ENCODE measurements at regions not wholly inside any gene's neighbourhood (a gene's known extent, or its start where the extent isn't known, plus 50 kb on each side); places are given as distances from the start of the nearest gene placed in this dataset.

DNA sequence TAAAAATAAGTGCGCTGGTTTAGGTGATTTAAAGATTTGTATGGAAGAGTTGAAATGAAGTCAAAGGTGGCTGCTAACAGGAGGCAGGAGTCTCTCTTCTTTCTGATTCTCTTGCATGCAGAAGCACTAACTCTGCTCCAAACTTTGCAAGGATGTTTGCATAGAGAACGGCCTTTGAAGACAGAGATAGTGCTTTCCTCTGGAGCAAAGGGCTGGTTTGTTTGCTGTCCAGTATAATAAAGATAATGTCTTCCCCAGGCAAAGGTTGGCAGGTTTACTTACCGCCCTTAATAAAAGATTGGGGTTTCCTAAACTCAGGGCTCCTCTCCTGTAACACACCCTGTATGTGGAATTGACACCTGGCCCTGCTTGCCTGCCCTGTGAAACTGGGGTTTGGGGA, 210.6 kb upstream of the RREB1 start:
- ATAC-seq = no peak
- intact Hi-C loops (cut with micrococcal nuclease) = no loop called here
- Mint-ChIP-seq H3K9me3 (no peaks in the 10 kb centered on the region), H3K36me3 (ENCODE audit: low read depth) (no peaks in the 10 kb centered on the region), H3K4me1 (ENCODE audit: low read depth) (no peaks in the 10 kb centered on the region), H3K27ac (no peak overlapping the region), H3K4me3 (no peak overlapping the region), H3K27me3 (no peaks in the 10 kb centered on the region)
- ChIA-PET POLR2A (no interaction called here), CTCF (interaction anchor here (1.2 kb wide), 1 partner anchor 86 kb away, joined by 3 read pairs; no protein-coding TSS in a partner anchor)
- no peak for TF ChIP-seq CTCF (IDR thresholded peaks at IDR 0.05)
- no peak for DNase-seq

DNA sequence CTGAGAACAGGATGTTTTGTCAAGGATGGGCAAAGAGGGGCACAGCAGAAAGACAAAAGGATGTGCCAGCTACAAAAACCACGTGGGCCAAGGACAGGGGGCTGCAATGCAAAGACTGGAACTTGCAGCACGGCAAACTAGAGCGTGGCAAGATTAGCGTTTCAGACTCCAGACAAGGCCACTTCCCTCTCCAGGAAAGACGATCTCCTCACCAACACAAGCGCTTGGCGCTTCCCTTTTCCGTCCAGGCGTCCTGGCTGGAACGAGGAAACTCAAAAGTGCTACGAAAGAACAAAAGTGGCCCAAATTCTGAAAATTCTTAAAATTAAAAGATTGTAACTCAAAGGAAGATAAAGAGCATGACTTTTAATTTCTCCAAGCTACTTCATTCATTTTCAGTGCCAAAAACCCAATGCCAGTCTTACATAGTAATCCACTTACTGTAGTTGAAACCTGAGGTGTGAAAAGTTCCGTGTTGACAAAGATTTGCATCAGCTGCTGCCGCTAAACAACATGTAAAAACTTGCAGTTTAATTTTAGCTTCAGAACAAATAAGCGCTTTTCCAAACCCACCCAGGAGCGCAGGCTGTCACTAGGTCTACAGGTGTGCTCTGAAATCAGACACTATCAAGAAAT, 207.1 kb upstream of the RREB1 start:
- no peak for DNase-seq
- Mint-ChIP-seq H3K4me1 (ENCODE audit: low read depth) (no peaks in the 10 kb centered on the region), H3K4me3 (no peak overlapping the region), H3K36me3 (ENCODE audit: low read depth) (no peaks in the 10 kb centered on the region), H3K27ac (no peak overlapping the region), H3K9me3 (no peaks in the 10 kb centered on the region), H3K27me3 (peaks cover 3% of the 10 kb centered on the region)
- ATAC-seq = no peak
- intact Hi-C loops (cut with micrococcal nuclease) = no loop called here
- CTCF ChIA-PET = no interaction called here
- no peak for TF ChIP-seq CTCF (IDR thresholded peaks at IDR 0.05)
- POLR2A ChIA-PET = no interaction called here

GRCh38 chr6:6901205-6901719, 206.5 kb upstream of the RREB1 start:
- POLR2A ChIA-PET = no interaction called here
- Mint-ChIP-seq H3K27me3 (peaks cover 4% of the 10 kb centered on the region), H3K4me3 (no peak overlapping the region), H3K4me1 (ENCODE audit: low read depth) (no peaks in the 10 kb centered on the region), H3K9me3 (no peaks in the 10 kb centered on the region), H3K27ac (no peak overlapping the region), H3K36me3 (ENCODE audit: low read depth) (no peaks in the 10 kb centered on the region)
- CTCF ChIA-PET = no interaction called here
- TF ChIP-seq CTCF (IDR thresholded peaks at IDR 0.05) = no peak
- DNase-seq (no peak), ATAC-seq (peak; percentile 27)
- intact Hi-C loops (cut with micrococcal nuclease) = no loop called here

DNA sequence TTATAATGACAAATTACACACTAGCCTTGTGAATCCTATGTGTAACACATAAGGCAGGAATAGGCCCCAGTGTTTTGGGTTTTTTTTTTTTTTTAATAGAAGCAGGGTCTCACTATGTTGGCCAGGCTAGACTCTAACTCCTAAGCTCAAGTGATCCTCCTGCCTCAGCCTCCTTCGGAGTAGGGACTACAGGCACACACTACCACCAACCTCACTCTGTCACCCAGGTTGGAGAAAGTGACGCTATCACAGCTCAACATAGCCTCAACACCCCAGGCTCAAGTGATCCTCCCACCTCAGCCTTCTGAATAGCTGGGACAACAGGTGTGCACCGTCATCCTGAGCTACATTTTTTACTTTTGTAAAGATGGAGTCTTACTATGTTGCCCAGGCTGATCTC, 205.8 kb upstream of the RREB1 start:
- POLR2A ChIA-PET = no interaction called here
- no peak for TF ChIP-seq CTCF (IDR thresholded peaks at IDR 0.05)
- intact Hi-C loops (cut with micrococcal nuclease) = no loop called here
- ATAC-seq (no peak), DNase-seq (no peak)
- Mint-ChIP-seq H3K36me3 (ENCODE audit: low read depth) (no peaks in the 10 kb centered on the region), H3K4me1 (ENCODE audit: low read depth) (no peaks in the 10 kb centered on the region), H3K4me3 (no peak overlapping the region), H3K9me3 (no peaks in the 10 kb centered on the region), H3K27me3 (peaks cover 4% of the 10 kb centered on the region), H3K27ac (no peak overlapping the region)
- CTCF ChIA-PET = interaction anchor here (2.2 kb wide), 1 partner anchor 11 kb away, joined by 6 read pairs; no protein-coding TSS in a partner anchor

DNA sequence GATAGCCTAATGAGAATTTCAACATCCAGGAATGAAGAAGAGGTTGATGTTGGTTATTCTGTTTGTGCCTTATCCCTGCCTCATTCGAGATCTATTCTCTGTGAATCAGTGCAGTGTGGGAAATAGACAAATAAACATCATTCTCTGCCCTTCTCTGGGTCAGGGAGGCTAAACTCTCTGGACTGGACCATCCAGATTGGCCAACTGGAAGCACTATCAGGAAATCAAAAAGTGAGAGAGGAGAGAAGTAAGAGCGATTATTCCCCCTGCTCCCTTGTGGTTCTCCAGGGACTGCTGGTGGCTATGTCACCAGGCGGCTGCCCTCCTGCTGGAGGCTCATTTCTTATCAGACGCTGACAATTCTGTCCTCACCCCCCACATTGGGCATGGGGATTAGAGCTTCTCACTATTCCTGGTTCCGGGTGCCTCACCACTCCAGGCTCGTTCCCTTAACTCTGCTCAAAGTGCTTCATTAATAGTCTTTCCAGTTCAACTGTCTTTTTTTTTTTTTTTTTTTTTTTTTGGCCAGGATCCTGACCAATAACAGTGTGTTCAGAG, 201.7 kb upstream of the RREB1 start:
- DNase-seq = no peak
- Mint-ChIP-seq H3K4me3 (no peak overlapping the region), H3K27me3 (peaks cover 11% of the 10 kb centered on the region), H3K27ac (no peak overlapping the region), H3K4me1 (ENCODE audit: low read depth) (no peaks in the 10 kb centered on the region), H3K9me3 (no peaks in the 10 kb centered on the region), H3K36me3 (ENCODE audit: low read depth) (no peaks in the 10 kb centered on the region)
- CTCF ChIA-PET = no interaction called here
- no peak for TF ChIP-seq CTCF (IDR thresholded peaks at IDR 0.05)
- intact Hi-C loops (cut with micrococcal nuclease) = no loop called here
- POLR2A ChIA-PET = no interaction called here
- no peak for ATAC-seq

All from activated CD8-positive, alpha-beta T cell treated with anti-CD3 and anti-CD28 coated beads for 36 hours (primary cell).